Posterior cingulate gyrus (tissue), 11 donors: ENCODE measurements at regions not wholly inside any gene's neighbourhood (a gene's known extent, or its start where the extent isn't known, plus 50 kb on each side); places are given as distances from the start of the nearest gene placed in this dataset.

Experiments used
- DNase-seq, 10 donors: peaks; one replicate each; pipeline versions ENCODE4 v3.0.0 to v3.0.0-alpha.2; 2020 to 2021; ENCODE audit warnings: mixed read lengths in 3 of 10
- intact Hi-C: fragments of 100-400 bp; cut with DNase I; formaldehyde crosslinking; loops from one replicate; pipeline ENCODE4 v1.15.1; 2023

- DNase-seq: no peak
- intact Hi-C loops: no loop called here
Measured at GRCh38 chr3:104977719-104978118, 389.0 kb upstream of the ALCAM start.

- no peak for DNase-seq
- intact Hi-C loops: no loop called here
Measured at GRCh38 chr3:104982130-104982529, 384.6 kb upstream of the ALCAM start.

DNA sequence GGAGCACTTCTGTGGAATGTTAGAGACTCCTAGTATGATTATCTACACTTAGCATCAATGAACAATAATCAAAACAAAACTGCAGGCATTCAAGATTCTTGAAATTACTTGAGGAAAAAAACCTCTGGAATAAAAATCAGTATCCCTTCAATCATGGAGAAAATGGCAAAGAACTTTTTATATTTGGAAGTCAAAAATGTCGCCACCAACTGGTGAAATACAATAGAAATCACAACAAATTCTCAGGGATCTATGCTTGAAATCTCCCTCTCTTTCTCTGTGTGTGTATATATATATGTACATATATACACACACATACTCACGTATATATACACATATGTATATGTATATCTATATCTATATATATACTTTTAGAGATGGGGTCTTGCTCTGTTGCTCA is 378.9 kb upstream of the ALCAM start:
- intact Hi-C loops: no loop called here

DNA sequence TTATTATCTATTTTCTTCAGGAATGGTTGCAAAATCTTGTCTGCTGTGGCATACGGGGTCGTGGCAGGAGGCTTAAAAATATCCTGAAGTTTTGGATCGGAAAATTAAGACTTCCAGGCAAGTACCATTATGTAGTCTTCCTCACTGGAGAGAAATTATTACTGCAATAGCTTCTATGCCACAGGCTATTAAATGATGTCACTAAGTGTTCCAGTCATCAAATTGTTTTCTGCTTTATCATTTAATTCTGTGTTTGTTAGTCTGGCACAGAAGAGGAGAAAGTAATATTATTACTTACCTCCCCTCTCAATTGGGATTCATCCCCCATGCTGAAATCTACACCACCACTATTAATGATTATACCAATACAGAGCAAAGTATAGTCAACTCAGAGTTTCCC is 378.2 kb upstream of the ALCAM start:
- intact Hi-C loops: no loop called here
- DNase-seq: no peak

More for the DNA sequence above, 378.9 kb upstream of the ALCAM start:
- DNase-seq: no peak

GRCh38 chr3:104989878-104990277 is 376.8 kb upstream of the ALCAM start:
- intact Hi-C loops: no loop called here
- DNase-seq: no peak

DNA sequence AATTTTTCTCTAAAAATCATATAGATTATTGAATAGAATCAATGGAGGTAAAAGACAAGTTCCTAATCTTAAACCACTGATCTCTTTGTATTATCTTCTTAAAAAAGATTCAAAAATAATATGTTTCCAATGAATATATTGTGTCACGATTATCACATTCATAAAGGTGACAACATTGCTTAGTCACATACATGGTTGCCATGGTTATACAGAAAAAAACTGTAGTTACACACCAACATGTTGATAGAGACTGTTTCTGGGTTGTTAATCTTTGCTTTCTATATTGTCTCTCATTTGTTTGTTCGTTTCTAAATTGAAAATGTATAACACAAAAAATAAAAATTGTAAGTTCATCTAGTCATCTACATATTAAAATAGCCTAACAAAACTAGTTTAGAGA is 376.0 kb upstream of the ALCAM start:
- DNase-seq: no peak
- intact Hi-C loops: no loop called here

DNA sequence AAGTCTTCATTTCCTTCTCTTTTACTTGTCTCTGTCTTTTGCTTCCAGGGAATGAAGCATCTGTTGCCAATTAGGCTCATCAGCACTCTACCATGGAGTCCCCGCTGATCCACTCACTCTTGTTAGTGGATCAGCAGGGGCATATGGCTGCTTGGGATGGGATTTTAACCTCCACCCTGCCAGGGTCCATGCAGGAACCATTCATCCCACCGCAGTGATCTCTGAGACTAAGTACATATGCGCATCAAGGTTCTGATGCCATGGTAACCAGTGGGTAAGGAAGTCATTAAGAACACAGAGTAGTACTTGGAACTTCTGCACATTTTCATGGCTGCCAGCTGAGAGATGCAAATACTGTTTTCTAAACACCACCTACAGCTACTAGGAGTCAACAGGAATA is 374.0 kb upstream of the ALCAM start:
- intact Hi-C loops: no loop called here
- DNase-seq: no peak

GRCh38 chr3:105006164-105006563 is 360.5 kb upstream of the ALCAM start:
- intact Hi-C loops: no loop called here
- DNase-seq: no peak

- no peak for DNase-seq
- intact Hi-C loops: no loop called here
Measured at GRCh38 chr3:105013657-105014056, 353.1 kb upstream of the ALCAM start.

DNA sequence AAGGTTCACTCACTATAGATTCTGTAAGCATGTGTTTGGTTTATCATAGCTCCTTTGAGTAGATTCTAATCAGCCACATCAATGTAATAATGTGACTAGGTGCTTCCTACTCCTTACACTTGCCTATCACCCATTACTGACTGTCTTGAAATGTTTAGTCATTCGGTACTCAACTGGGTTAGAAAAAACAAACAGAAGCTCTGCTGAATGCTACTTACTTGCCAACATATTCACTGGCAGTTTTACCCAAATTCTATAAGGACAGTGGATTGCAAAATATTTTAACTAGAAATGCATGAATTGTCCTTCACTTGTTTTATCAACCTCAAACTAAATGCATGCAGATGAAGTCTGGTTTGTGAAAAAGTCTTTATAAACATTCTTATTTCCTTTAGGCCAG is 352.1 kb upstream of the ALCAM start:
- intact Hi-C loops: no loop called here
- no peak for DNase-seq

GRCh38 chr3:105022813-105023212 is 343.9 kb upstream of the ALCAM start:
- intact Hi-C loops: no loop called here
- peak in 1 of 10 donors; percentile 24 for DNase-seq

DNA sequence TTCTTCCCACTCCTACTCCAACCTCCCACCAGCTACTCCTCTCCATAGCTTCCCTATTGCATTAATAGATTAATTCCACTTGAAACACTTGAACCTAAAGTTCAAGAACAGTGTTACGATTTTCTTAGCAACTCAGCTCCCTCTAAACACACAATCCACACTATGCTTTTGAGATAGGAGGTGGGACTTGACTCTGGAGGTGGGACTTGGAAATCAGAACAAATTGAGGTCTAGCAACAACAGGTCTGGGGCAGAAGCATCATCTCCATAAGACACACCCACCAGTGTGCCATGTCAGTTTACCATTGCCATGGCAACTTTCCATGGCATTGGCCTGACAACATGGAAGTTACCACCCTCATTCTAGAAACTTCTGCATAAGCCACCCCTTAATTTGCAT is 336.5 kb upstream of the ALCAM start:
- intact Hi-C loops: no loop called here

GRCh38 chr3:105032541-105032940 is 334.2 kb upstream of the ALCAM start:
- peak in 1 of 10 donors; percentile 20 for DNase-seq
- intact Hi-C loops: no loop called here

More for the DNA sequence above, 336.5 kb upstream of the ALCAM start:
- no peak for DNase-seq

DNA sequence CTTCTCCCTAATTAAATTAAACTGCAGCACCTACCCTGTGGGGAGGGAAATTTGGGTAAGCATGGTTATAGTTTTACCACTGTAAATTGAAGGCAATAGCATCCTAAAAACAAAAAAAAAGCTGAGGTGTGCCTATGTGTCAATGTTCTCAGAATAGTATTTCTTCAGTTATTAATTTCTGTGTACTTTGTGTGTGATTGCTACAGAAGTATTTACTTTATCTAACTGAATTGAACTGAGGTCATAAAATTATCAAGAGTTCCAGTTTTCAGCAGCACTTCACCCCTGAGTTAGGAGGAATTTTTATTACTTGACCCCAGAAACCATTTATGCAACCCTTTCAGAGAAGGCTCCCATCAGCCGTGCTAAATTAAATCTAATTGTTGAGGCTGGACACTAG is 333.6 kb upstream of the ALCAM start:
- DNase-seq: no peak
- intact Hi-C loops: no loop called here

- no peak for DNase-seq
- intact Hi-C loops: no loop called here
Measured at GRCh38 chr3:105039004-105039403, 327.7 kb upstream of the ALCAM start.

DNA sequence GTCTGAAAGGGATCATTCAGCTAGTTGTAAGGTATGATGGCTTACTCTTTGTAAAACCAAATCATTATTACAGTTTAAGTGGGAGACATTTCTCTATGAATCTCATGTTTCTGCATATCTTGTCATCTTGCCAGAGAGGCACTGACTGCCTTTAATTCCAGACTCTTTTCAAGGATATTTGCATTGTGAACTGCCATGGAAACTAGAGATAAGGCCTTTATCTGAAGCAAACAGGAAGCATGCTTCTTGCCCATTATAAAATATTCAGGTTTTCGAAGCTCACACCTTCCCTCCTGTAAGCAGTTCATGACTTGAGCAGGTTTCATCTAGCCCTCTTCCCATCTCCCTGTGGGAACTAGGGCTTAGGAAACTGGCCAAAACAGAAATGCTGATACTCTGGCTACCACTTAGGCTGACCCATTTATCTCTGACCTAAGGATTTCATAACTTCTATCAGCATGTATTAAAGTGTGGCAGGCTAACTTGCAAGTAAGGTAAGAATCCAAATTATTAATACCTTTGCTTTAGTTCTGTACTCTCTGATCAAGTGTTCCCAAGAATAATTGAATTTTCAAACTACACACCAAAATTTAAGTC is 326.6 kb upstream of the ALCAM start:
- intact Hi-C loops: no loop called here
- DNase-seq: no peak

DNA sequence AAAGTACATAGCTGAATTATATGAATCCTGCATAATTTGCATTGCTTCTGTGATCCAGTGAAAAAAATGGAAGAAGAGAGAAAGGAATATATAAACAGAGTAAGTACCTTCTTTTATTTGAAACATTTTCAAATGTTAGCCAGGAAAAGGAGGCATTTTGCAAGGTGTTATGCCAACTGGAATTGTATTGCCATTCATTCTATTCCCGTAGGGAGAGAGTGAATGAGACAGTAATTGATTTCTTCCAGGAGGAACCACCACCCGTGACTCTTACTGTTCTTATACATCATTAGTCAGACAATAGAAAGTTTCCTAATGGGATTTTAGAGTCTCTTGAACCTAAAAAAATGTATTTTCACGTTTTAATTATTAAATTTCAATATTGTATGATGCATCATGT is 324.1 kb upstream of the ALCAM start:
- intact Hi-C loops: no loop called here
- DNase-seq: no peak

DNA sequence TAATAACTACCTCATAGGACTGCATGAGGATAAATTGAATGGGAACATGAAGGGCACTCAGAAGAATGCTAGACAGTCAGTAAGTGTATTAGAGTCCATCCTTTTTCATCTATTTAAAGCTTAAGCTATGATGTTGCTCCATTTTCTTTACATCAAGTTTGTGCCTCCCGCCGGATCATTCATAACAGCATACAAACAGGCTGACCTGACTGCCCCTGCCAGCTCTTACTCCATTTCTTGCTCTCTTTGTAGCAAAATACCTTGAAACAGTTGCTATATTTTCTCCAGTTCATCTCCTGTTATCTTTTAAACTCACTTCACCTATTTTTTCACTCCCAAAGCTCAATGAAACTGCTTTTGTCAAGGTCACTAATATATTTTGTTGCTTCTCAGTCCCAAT is 315.6 kb upstream of the ALCAM start:
- DNase-seq: no peak
- intact Hi-C loops: no loop called here

GRCh38 chr3:105051972-105052371 is 314.7 kb upstream of the ALCAM start:
- no peak for DNase-seq
- intact Hi-C loops: no loop called here

- intact Hi-C loops: no loop called here
- no peak for DNase-seq
Measured at GRCh38 chr3:105062853-105063252, 303.9 kb upstream of the ALCAM start.

- intact Hi-C loops: no loop called here
- no peak for DNase-seq
Measured at GRCh38 chr3:105065895-105066839, 300.5 kb upstream of the ALCAM start.

- intact Hi-C loops: no loop called here
Measured at GRCh38 chr3:105067361-105067760, 299.3 kb upstream of the ALCAM start.

More at GRCh38 chr3:105067361-105067760, 299.3 kb upstream of the ALCAM start:
- DNase-seq: no peak
